A549 (cell line): ENCODE measurements at regions not wholly inside any gene's neighbourhood (a gene's known extent, or its start where the extent isn't known, plus 50 kb on each side); places are given as distances from the start of the nearest gene placed in this dataset.

Experiments
- EHMT2 ChIP-seq: fragments of 200-600 bp; sonication (generic); IDR thresholded peaks from 2 replicates; pipeline ENCODE4 v1.6.1; 2016; ENCODE audit warnings: antibody characterized with exemption, low read depth, mild to moderate bottlenecking, moderate library complexity
- EP300 ChIP-seq, 2 experiments: fragments of >200 bp; sonication (Bioruptor Twin); formaldehyde crosslinking; IDR thresholded peaks; 2 replicates in 1 of 2; 3 replicates in 1 of 2; pipeline ENCODE4 v1.6.1; 2016 to 2017
- KDM1A ChIP-seq: fragments of 200-600 bp; sonication (generic); IDR thresholded peaks from 2 replicates; pipeline ENCODE4 v1.6.1; 2016; ENCODE audit warnings: low read depth, mild to moderate bottlenecking
- MAFK ChIP-seq: fragments of 450-650 bp; IDR thresholded peaks from 2 replicates; pipeline ENCODE4 v1.6.1; 2014; ENCODE audit not compliant: partially characterized antibody
- MAZ ChIP-seq: fragments of 150-350 bp; IDR thresholded peaks from 2 replicates; pipeline ENCODE4 v1.6.1; 2014; ENCODE audit warnings: antibody characterized with exemption, low read depth, low read length, borderline replicate concordance
- NFE2L2 ChIP-seq: fragments of 150-350 bp; conservative IDR thresholded peaks from 2 replicates; pipeline ENCODE4 v1.6.1; 2014; ENCODE audit warnings: low read length
- POLR2A ChIP-seq: IDR thresholded peaks from 2 replicates; pipeline ENCODE4 v1.6.1; 2012; ENCODE audit warnings: mild to moderate bottlenecking, low read length
- TF ChIP-seq, protein P1 (sequence below): fragments of >200 bp; sonication (Bioruptor Twin); formaldehyde crosslinking; IDR thresholded peaks from 3 replicates; pipeline ENCODE4 v1.5.1; 2016
- TF ChIP-seq, protein P2 (sequence below): fragments of 250-450 bp; sonication (Bioruptor Pico); IDR thresholded peaks from 2 replicates; pipeline ENCODE4 v1.5.0; 2021; ENCODE audit warnings: mild to moderate bottlenecking, moderate library complexity, borderline replicate concordance
- TF ChIP-seq, protein P3 (sequence below): fragments of >200 bp; sonication (Bioruptor Twin); formaldehyde crosslinking; IDR thresholded peaks from 3 replicates; pipeline ENCODE4 v1.6.1; 2016
- TF ChIP-seq, protein P4 (sequence below): fragments of 150-350 bp; IDR thresholded peaks from 2 replicates; pipeline ENCODE4 v1.6.1; 2014; ENCODE audit warnings: low read depth, mild to moderate bottlenecking, low read length
- TF ChIP-seq, protein P5 (sequence below): fragments of 250-450 bp; sonication (Bioruptor Pico); IDR thresholded peaks from 2 replicates; pipeline ENCODE4 v1.5.0; 2020; ENCODE audit warnings: low read depth, mild to moderate bottlenecking, moderate library complexity

DNA sequence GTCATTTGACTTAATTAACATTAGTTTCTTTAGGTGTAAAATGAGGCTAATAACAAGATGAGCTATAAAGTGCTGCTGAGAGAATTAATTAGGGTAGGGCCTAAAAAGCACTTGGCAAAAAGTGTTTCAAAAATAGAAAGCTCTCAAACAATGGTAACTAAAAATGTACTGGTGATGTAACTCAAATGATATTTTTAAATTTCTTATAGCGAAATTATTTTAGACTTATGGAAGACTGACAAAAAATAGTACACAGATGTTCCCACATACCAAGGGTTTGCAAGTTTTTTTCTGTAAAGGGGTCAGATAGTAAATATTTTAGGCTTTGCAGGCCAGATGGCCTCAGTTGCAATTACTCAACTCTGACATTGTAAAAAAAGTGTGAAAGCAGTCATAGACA lies 190.7 kb upstream of the UFL1 start:
- TF ChIP-seq, protein P1, sequence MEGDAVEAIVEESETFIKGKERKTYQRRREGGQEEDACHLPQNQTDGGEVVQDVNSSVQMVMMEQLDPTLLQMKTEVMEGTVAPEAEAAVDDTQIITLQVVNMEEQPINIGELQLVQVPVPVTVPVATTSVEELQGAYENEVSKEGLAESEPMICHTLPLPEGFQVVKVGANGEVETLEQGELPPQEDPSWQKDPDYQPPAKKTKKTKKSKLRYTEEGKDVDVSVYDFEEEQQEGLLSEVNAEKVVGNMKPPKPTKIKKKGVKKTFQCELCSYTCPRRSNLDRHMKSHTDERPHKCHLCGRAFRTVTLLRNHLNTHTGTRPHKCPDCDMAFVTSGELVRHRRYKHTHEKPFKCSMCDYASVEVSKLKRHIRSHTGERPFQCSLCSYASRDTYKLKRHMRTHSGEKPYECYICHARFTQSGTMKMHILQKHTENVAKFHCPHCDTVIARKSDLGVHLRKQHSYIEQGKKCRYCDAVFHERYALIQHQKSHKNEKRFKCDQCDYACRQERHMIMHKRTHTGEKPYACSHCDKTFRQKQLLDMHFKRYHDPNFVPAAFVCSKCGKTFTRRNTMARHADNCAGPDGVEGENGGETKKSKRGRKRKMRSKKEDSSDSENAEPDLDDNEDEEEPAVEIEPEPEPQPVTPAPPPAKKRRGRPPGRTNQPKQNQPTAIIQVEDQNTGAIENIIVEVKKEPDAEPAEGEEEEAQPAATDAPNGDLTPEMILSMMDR = no peak
- TF ChIP-seq, protein P2, sequence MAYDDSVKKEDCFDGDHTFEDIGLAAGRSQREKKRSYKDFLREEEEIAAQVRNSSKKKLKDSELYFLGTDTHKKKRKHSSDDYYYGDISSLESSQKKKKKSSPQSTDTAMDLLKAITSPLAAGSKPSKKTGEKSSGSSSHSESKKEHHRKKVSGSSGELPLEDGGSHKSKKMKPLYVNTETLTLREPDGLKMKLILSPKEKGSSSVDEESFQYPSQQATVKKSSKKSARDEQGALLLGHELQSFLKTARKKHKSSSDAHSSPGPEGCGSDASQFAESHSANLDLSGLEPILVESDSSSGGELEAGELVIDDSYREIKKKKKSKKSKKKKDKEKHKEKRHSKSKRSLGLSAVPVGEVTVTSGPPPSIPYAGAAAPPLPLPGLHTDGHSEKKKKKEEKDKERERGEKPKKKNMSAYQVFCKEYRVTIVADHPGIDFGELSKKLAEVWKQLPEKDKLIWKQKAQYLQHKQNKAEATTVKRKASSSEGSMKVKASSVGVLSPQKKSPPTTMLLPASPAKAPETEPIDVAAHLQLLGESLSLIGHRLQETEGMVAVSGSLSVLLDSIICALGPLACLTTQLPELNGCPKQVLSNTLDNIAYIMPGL = no peak
- TF ChIP-seq MAZ (no peak), MAFK (no peak), EHMT2 (no peak), KDM1A (no peak), POLR2A (no peak), EP300 (IDR thresholded peaks at IDR 0.05) (no peak), NFE2L2 (no peak)
- TF ChIP-seq, protein P3, sequence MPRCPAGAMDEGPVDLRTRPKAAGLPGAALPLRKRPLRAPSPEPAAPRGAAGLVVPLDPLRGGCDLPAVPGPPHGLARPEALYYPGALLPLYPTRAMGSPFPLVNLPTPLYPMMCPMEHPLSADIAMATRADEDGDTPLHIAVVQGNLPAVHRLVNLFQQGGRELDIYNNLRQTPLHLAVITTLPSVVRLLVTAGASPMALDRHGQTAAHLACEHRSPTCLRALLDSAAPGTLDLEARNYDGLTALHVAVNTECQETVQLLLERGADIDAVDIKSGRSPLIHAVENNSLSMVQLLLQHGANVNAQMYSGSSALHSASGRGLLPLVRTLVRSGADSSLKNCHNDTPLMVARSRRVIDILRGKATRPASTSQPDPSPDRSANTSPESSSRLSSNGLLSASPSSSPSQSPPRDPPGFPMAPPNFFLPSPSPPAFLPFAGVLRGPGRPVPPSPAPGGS = no peak
- TF ChIP-seq, protein P4, sequence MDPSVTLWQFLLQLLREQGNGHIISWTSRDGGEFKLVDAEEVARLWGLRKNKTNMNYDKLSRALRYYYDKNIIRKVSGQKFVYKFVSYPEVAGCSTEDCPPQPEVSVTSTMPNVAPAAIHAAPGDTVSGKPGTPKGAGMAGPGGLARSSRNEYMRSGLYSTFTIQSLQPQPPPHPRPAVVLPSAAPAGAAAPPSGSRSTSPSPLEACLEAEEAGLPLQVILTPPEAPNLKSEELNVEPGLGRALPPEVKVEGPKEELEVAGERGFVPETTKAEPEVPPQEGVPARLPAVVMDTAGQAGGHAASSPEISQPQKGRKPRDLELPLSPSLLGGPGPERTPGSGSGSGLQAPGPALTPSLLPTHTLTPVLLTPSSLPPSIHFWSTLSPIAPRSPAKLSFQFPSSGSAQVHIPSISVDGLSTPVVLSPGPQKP = no peak
- TF ChIP-seq, protein P5, sequence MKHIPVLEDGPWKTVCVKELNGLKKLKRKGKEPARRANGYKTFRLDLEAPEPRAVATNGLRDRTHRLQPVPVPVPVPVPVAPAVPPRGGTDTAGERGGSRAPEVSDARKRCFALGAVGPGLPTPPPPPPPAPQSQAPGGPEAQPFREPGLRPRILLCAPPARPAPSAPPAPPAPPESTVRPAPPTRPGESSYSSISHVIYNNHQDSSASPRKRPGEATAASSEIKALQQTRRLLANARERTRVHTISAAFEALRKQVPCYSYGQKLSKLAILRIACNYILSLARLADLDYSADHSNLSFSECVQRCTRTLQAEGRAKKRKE (CRISPR knock-in tag) = no peak
